GM18517 (cell line): ENCODE measurements at regions not wholly inside any gene's neighbourhood (a gene's known extent, or its start where the extent isn't known, plus 50 kb on each side); places are given as distances from the start of the nearest gene placed in this dataset.
"Not testable (repeated sequence)": the region's sequence is repeated elsewhere in the genome, so short reads cannot be mapped to it uniquely, and the experiment has no call there.

Source experiments
- ATAC-seq: cut with Tn5 transposase; IDR thresholded peaks from one replicate; pipeline ENCODE4 v1.9.1; 2021; ENCODE audit warnings: mild to moderate bottlenecking, moderate library complexity; ENCODE audit not compliant: unreplicated experiment

DNA sequence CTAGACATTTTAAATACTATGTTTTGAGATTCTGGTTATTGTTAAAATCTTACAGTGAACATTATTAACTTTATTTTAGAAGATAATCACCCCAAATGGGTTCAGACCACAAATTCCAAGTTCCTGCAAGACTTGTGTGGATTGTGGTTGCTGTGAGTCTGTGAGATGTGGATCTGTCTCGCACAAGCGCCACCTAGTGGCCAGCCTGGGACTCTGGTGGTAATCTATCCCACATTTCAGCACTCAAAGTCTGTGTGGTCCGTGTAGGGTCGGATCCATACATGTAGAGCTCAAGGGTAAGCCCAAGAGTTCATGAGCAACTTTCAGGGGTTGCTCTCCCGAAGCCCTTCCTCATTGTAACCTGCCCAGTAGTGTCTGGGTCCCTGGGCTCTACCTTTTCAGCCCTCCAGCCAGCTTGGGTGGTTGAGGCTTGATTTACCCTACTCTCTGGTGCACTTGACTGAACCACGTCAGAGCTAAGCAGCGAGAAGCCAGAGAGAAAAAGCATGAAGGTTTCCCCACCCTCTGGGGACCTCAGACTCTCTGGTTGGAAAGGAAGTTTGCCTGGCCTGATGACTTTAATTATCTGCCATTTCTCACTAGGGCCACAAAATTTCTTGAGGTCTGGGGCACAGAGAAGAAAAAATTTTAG, 129.2 kb downstream of the ARHGAP11B start:
- not testable (repeated sequence) for ATAC-seq

DNA sequence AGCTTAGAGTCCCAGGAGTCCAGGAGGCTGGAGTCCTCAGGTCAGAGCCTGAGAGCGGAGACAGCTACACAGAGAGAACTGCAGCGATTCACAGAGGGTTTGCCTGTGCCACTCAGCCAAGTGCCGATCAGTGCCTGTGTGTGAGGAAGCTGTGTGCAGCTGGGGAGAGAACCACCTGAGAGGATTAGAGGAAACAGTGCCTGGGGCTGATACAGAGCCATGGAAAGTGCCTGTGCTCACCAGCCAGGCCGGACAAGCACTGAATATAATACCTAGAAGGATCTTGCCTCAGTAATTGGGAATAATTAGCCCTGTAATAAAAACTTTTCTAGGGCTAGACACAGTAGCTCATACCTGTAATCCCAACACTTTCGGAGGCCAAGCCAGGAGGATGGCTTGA, 134.7 kb downstream of the ARHGAP11B start:
- not testable (repeated sequence) for ATAC-seq

DNA sequence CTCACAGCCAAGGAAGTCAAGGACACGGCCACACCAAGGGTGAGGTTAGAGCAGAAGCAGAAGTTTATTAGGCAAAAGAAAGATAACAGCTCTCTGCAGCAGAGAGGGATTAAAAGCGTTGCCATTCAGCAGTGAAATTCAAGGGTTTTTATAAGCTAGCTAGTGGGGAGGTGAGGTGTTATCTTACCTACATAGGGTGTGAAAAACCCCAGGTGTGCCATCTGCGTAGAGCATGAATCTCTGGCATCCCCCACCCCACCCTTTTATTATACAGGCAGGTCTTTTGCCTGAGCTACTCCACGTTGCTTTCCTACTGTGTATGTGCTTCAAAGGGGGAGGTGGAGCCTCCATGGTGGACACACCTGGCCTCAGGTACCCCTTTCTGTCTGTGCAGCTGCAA, 135.4 kb downstream of the ARHGAP11B start:
- ATAC-seq = not testable (repeated sequence)

DNA sequence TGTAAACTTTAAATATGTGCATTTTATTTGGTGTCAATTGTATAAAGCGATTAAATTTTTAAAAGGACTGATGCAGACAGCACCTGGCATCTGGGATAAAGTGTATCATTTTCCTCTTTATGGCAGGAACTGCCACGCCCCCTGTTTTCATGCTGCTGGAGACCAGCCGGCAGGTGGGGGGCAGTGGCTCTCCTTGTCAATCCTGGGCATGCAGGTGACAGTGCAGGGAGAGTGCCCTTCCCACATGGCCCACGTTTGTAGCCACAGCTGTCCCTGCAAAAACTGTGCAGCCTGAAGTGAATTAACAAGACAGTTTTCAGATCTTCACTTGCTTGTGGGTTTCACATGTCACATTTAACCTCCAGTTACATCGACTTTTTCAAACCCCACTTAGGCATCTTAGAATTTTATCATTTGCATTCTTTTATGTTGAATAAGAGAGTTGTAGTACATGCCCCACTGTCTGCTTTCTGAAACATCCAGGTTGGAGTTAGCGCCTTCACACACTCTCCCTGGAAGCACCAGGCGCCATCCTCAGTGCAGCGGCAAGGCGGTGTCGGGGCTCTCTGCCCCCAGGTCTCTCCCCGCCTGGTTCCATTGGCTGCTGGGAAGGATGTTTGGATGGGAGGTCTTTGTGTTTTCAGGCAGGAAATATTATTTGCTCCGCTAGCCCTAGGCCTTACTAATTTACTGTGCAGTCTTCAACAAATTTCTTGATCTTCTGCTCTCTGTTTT, 134.2 kb upstream of the FAN1 start:
- not testable (repeated sequence) for ATAC-seq

DNA sequence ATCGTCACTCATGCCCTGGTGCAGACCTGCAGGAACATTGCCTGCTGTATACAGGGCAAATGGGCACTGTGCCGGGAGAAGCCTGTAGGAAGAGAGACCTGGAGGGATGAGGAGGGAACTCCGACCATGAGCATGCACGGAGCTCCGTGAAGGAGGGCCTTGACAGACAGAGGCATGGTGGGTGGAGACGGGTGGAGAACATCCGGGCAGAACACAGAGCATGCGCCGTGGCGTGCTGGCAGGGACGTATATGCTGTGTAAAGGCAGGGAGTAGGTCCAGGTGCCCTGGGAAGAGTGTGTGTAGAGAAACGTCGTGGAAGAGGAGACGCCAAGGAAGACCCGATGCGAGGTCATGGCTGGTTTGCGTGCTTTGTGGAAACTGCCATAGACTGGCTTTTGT, 133.0 kb upstream of the FAN1 start:
- ATAC-seq = no peak

DNA sequence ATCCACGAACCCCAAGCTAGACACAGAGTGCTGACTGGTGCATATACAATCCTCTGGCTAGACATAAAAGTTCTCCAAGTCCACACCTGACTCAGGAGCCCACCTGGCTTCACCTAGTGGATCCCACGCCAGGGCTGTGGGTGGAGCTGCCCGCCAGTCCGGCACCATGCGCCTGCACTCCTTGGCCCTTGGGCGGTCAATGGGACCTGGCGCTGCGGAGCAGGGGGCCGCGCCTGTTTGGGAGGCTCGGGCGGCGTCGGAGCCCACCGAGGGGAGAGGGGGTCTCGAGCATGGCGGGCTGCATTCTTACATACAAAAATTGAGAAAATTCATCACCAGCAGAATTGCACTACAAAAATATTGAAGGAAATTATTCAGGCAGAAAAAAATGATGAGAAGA, 120.7 kb upstream of the FAN1 start:
- ATAC-seq = no peak

DNA sequence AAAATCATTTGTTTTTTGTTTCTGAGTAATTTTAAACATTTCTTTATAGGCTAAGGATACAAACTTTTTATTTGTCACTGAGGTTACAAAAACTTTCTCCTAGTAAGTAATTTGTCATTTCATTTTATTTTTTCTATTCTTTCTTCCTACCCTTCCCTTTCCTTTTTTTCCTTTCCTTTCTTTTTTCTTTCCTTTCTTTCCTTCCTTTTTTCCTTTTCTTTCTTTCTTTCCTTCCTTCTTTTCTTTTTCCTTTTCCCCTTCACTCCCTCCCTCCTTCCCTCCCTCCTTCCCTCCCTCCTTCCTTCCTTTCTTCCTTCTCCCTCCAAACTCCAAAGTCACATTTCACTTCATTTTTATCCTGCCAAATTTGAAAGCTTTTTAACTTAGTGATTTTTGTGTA, 115.1 kb upstream of the FAN1 start:
- no peak for ATAC-seq

DNA sequence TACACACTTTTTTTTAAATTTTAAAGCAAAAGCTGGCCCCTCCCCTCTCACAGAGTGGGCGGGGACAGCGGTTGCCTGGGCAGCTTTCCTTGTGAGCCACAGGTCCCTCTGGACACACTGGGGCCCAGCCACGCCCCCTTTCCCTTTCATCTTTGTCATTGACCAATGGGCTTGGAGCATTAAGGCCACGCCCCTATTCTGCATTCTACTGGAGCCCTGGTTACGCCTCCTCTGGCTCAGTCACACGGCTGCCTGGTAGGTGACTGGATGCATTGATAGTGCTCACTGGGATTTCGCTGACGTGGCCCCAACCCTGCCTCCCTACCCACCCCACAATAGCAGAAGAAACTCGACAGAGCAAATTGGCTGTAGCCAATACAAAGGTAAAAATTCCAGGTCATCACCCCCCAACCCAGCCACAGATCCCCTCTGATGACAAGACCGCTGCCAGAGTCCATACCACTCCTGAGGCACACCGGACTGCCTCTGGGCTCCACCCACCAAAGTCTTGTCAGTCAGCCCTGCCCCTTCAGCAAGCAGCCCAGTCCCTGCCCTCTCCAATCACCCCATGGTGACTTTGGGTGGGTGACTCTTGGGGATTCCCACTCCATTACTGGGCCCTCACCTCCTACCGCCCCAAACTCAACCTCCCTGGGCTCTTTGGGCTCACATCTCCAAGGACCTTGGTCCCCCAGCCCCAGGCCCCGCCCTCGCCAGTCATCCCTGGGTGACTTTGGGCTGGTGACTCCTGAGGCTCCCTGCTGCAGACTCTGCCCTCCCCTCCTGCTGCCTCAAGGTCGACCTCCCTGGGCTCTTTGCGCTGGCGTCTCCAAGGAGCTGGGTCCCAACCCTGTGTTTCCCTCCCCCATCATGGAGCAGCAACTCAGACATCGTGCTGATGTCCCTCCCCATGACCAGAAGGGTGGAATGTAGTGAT, 112.2 kb upstream of the FAN1 start:
- no peak for ATAC-seq

DNA sequence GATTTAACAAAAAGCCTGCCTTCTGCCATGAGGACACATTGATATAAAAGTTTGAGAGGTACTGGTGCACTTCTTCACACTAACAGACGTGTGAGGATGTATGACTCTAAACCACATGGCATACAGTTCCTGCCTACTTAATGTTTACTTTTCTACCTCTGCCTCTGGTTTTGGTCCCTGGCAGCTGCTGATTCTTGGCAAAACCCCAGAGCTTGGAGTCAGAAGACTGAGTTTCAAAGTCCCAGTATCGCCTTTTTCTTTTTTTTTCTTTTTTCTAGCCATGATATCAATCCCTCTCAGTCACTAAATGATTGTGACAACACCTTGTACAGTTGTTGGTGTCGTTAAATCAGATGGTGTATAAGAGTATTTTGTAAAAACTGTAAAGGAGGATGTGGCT, 110.9 kb upstream of the FAN1 start:
- ATAC-seq = not testable (repeated sequence)

DNA sequence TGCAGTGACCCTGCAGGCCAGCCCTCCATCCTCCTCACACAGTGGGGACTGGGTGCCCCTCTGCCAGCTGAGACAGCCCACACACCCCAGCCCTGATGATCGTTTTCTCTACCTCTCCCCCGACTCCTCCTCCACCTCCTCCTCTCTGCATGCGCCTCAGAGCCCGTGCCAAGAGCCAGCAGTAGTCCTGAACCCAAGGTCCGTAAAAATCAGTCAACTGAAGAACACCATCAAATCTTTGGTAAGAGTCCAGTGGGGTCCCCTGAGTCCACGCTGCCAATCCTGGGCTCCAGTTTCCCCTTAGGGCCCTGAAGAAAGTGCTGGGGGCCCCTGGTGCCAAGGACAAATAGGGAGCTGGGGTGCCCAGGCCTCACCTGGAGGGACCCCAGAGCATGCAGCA, 109.3 kb upstream of the FAN1 start:
- ATAC-seq = no peak

DNA sequence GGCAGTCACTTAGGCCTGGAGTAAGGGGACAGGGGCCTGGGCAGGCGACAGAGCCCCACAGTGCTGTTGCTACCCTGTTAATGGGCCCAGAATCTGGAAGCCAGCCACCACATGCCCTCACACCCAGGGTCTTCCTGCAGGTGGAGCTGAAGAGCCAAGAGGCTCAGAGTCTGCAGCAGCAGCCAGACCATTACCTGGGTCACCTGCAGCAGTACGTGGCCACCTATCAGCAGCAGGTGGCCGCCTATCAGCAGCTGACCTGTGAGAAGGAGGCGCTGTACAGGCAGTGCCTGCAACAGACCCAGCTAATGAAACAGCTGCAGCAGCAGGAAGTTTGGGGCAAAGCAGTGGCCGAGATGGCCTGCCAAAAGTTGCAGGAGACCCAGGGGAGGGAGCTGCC, 104.2 kb upstream of the FAN1 start:
- not testable (repeated sequence) for ATAC-seq

DNA sequence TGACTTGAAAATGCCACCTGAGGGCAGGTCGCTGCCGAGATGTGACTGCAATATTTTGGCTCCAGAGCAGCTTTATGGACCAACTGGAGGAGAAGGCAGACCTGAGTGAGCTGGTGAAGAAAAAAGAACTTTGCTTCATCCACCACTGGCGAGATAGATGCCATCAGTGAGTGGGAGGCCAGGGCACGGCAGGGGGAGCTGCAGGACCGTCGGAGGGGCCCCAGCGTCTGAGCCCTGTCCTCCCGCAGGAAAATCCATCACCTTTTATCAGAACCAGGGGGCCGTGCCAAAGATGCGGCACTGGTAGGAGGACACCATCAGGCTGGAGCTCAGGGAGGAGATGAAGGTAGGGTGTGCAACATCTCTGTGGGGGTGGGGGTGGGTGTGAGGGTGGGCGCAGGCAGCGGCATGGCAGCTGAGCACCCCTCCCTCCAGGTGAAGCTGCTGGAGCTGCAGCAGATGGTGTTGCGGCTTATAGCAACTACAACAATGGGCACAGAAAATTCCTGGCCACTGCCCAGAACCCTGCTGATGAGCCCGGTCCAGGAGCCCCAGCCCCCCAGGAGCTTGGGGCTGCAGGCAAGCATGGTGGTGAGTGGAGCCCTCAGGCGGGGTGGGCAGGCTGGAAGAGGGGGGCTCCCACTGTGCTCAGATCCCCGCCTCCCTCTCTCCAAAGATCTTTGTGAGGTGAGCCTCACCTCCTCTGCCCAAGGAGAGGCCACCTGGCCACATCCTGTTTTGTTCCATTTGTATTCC, 102.4 kb upstream of the FAN1 start:
- not testable (repeated sequence) for ATAC-seq

DNA sequence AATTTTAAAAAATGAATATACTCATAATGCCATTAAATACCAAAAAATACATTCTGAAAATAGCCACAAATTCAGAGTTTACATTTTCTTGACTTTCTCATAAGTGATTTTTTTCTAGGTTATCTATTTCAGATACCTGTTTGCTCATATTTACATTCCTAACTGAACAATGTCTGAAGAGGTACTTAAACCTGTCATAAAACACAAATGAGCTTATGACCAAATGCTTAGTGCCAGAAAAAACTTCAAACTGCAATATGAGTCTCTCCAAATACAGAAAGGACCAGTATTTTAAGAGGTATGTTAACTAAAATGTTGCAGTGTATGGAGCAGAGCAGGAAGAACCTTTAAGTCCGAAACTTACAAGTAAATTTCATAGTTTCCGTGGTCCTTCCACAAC, 101.7 kb upstream of the FAN1 start:
- not testable (repeated sequence) for ATAC-seq

DNA sequence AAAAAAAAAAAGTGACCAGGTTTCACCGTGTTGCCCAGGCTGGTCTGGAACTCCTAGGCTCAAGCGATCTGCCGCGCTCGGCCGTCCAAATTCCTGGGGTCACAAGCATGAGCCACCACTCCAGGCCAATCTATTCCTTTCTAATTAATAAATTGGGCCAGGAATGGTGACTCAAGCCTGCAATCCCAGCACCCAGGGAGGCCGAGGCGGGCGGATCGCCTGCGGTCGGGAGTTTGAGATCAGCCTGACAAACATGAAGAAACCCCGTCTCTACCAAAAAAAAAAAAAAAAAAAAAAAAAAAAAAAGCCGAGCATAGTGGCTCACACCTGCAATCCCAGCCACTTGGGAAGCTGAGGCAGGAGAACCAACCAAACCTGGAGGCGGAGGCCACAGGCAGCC, 100.0 kb upstream of the FAN1 start:
- not testable (repeated sequence) for ATAC-seq

DNA sequence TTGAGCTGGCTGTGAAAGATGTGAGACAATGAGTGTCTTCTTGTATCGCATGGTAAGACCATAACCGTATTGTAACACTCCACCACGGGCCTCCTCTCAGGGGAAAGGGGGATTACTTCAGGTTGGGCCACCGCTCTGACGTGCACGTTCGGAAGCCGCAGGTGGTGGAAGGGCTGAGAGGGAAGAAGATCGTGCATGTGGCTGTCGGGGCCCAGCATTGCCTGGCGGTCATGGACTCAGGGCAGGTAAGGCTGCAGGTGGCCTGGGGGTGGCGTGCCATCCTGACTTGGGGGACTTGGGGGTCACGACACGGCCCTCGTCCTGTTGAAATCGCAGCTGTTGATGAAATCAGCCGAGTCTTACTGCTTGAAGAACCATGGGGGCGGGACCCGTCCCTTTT, 87.3 kb upstream of the FAN1 start:
- ATAC-seq = no peak

DNA sequence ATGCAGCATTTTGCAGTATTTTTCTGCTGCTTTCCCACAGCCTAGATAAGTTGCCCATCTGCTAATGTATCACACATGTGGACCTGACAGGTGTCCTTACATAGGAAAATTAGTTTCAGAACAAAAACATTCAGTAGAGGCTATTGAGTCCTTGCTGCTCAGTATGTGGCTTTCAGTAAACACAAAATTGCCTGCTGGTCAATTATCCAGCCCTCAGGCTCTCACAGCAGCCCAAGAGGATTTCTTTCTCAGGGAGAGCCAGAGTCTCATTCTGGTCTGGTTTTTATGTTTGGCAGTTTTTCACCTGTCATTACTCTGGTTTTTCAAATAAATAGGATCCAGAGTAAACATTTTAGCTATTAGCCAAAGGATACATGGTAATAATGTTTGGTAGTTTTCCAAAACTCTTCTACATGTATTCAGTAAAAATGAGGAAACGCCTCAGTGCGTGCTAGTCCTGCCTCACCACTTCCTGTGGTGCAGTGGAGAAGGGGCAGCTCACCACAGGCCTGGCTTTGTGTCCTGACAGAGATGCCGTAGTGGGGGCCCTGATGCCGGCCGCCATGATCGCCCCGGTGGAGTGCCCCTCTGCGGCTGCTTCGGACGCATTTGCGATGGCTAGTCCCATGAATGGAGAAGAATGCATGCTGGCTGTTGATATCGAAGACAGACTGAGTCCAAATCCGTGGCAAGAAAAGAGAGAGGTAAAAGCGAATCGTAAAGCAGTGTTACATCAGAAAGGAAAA, 80.5 kb upstream of the FAN1 start:
- ATAC-seq = not testable (repeated sequence)

DNA sequence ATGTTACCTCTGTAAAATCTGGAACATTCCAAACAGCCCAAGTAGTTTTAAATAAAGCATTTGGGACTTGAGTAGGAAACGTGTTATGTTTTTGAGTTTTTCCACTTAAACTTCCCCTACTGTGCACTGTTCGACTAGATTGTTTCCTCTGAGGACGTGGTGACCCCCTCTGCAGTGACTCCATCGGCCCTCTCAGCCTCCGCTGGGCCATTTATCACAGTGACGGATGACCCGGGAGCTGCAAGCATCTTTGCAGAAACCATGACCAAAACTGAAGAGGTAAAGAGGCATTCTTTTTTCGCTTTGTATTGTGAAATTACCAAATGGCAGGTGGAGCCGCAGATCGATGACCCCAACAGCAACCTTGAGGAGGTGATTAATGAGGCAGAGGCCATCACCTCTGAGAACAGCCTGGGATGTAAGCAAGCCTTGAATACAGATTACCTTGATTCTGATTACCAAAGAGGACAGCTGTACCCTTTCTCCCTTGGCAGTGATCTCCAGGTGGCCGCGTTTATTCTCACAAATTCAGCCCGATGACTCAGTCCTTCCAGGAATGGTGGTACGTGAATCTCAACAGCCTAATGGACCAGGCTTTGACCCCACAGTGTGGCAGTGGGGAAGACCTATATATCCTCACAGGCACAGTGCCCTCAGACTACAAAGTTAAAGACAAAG, 79.1 kb upstream of the FAN1 start:
- no peak for ATAC-seq

DNA sequence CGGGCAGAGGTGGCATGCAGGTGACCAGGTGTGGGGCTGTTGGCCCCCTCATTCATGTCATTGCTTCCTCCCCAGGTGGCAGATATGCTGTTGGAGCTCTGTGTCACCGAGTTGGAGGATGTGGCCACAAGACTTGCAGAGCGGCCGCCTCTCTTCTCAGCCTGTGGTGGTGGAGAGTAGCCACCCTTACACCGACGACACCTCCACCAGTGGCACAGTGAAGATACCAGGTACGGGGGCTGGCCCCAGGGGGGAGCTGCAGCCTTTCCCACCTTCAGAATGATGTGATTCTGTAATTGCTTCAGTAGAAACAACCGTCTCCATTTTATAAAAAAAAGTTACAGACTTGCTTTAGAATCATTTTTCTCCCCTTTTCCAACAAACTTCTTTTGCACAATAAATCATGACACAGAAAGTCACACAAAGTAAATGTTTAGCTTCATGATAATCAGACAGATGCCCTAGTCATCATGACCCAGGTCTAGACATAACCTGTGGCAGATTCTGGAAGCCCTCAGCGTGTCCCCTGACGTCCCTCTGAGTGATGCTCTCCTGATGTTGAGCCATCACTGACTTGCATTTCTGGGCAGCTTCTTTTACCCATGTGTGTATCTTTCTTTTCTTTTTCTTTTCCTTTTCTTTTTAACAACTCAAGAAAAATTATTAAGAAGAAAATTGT, 76.0 kb upstream of the FAN1 start:
- no peak for ATAC-seq

DNA sequence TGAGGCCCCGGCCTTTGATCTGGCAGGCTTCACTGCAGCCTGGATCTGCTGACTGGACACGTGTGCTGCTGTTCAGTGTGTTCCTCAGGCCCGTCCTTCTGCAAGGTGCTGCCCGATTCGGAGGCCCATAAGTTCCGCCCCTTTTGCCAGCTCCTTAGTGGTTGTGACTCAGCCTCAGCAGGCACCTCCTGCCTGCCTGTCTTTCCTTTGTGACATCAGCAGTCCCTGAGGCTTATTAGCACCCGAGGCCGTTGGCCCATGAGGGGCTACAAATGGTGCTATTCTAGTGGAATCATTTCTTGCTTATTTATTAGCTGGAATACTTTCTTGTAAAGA, 75.4 kb upstream of the FAN1 start:
- ATAC-seq = not testable (repeated sequence)
